NCI-H146 treated with DMSO at 0.1 percent for 48 hours (cell line): ENCODE measurements at regions not wholly inside any gene's neighbourhood (a gene's known extent, or its start where the extent isn't known, plus 50 kb on each side); places are given as distances from the start of the nearest gene placed in this dataset.
A peak's percentile ranks its signal among the peaks of the same experiment; 100 is the strongest.

Experiments used
- DNase-seq: peaks from one replicate; lab custom pipeline; 2025; ENCODE audit not compliant: unreplicated experiment; lab: John Stamatoyannopoulos, UW

DNA sequence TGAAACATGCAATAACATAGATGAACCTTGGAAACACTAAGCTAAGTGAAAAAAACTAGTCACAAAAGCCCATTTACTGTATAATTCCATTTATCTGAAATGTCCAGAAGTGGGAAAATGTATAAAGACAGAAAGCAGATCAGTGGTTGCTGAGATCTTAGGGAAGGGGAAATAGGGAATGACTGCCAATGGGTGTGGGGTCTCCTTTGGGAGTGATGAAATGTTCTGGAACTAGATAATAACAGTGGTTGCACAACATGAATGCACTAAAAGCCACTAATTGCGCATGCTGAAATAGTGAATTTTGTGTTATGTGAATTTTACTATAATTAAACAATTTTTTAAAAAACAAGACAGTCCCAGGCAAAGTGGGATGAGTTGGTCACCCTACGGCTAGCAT lies 472.8 kb downstream of the CCDC171 start:
- no peak for DNase-seq

DNA sequence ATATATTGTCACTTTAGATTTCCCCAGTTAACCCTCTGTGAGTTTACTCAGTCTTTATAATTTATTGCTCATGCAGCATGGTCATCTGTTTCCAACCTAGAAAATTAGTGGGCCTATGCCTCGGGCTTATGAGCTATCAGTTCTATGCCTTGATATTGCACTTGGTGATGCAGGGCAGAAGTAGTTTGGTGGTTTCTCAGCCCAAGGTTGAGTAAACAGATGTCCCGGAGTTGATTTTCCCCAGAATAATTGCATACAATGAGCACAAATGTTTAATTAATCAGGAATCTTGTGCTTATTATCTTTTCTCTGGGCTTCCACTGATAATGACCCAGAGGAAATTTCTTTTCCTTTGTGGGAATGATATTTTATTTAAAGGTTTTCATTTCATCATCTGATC lies 474.0 kb downstream of the CCDC171 start:
- no peak for DNase-seq

DNA sequence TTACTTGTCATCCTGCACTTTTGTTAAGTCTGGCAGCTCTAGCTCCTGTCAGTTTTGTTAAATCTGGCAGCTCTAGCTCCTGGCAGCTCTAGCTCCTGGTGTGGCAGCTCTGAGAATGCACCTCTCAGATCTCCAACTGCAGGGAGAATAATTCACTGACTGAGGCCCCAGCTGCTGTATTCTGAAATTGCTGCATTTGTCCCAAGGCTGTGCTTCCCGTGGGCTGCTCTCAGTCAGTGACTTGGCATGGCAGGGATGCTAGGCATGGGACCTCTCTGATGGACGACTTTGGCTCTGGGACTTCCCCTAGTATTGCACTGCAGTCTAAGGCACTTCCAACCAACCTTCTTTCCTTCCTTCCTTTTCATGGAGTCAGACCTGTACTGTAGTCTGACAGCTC lies 475.7 kb downstream of the CCDC171 start:
- DNase-seq = no peak

DNA sequence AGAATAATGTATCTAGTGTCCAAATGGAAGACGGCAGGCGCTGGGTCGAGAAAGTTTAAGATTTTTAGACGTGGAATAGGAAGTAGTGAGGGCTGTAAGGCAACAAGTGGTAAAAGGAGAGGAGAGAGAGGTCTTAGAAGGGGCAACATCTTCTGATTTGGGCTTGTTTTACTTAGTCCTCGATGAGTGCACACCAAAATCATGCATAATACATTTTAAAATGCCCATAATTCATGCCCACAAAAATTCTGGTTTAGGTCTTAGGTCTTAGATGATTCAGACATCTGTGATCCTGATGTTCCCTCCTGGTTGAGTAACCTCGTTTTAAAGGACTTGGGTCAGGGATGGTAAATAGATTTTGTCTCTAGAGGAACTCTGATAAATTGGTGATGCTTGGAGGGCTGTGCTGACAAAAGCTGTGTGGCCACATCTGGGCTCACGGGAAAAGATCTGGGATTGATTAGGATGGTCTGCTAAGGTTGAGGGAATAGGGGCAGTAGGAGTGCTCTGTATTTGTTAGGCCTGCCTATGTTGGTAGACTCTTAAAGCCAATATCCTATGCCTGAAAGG lies 476.3 kb downstream of the CCDC171 start:
- DNase-seq = no peak

DNA sequence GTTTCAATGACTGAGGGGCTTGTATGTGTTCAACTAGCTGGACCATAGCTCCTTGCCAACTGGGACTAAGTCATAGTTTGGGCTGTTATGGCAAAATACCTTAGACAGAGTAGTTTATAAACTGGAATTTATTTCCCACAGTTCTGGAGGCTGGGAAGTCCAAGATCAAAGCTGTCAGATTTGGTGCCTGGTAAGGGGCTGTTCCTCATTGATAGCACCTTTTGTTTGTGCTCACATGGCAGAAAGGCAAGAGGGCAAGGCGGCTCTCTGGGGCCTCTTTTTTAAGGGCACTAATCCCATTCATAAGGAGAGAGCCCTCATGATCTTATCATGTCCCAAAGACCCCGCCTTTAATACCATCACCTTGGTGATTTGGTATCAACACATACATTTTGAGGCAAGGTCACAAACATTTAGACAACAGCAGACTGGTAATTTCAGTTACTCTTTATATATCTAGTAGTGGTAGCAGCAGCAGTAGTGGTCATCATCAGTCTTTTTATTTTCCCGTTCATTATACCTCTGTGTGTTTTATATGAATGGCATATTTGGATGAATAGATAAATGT lies 477.0 kb downstream of the CCDC171 start:
- DNase-seq = no peak

DNA sequence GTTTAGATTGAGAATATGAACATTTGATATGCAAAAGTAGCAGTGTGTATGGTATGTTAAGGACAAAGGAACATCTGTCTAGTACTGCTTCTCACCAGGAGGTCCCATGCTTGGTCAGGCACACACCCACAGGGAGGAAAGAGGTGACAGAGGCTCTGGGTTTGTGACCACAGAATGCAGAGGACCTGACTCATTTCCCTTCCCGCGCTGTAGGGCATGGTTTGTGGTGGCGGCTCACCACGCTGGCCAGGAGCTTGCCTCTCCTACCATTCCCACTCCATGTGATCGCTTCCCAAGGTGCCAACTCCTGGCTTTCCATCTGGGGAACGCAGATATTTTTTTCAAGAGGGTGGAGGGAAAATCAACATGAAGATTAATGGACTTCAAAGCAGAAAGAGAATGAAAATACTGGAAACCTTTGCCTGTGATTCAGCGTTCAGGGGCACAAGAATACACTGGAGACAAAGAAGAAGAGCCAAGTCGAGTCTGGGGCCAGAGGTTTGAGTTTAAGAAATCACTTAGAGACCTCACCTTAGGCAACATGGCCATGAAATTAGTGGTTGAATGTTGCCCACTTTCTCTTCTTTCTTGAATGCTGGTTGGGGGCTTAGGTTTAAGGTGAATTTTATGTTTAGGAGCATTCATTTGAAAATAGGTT lies 477.8 kb downstream of the CCDC171 start:
- no peak for DNase-seq

DNA sequence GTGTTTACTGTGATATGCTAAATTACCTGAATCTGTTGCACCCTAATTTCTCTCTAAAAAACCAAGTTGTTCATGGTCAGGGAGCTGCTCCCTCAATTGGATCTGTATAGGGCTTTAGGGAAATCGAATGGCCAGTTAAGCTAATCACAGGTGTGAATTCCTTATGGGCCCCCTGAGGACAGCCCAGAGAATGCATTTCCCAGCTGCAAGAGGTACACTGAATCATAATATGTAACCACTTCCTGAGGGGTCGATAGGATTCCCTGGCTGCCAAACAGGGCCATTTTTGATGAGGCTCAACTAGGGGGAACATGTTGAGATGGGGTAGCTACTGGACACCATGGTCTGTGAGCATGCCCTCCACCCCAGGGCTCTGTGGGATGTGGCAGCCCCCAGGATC lies 478.6 kb downstream of the CCDC171 start:
- DNase-seq = no peak

DNA sequence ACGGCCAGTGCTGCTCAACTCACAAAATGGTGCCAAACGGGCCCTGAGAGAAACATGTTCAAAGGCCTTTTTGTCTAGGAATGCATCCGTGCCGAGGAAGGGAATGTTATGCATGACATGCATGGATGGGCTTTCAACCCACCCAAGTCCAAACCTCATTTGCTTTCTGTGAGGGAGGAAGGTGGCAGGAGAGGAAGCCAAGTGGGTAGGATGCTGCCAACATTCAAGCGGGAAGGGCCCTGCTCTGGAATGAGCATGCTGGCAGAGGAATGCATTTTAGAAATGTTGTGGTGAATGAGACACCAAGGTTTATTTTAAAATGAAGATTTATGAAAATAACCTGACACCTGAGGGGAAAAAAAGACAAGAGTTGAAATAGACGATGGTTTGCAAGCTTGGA lies 479.1 kb downstream of the CCDC171 start:
- DNase-seq = no peak

DNA sequence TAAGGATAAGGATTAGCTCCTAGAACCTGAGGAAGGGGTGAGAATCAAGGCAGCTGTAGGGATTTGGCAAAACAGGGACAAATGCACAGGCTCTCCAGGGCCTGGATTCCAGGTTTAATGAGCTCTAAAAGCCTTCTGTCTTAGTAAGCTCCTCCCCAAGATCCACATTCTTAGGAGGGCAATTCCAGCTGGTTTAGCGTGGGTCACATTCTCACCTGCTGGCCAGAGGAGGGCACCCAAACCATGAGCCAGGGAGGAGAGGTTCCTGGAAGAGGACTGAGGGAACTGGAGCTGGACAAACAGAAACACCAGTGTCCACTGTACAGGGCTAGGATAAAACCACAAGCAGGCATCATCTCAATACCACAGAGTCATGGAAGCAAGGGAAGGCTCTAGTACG lies 480.0 kb downstream of the CCDC171 start:
- no peak for DNase-seq

DNA sequence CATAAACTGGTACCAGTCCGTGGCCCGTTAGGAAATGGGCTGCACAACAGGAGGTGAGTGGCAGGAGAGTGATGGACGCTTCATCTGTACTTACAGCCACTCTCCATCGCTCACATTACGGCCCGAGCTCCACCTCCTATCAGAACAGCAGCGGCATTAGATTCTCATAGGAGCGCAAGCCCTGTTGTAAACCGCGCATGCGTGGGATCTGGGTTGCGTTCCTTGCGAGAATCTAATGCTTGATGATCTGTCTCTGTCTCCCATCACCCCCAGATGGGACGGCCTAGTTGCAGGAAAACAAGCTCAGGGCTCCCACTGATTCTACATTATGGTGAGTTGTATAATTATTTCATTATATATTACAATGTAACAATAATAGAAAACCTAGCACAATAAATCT lies 480.4 kb downstream of the CCDC171 start:
- DNase-seq = no peak

DNA sequence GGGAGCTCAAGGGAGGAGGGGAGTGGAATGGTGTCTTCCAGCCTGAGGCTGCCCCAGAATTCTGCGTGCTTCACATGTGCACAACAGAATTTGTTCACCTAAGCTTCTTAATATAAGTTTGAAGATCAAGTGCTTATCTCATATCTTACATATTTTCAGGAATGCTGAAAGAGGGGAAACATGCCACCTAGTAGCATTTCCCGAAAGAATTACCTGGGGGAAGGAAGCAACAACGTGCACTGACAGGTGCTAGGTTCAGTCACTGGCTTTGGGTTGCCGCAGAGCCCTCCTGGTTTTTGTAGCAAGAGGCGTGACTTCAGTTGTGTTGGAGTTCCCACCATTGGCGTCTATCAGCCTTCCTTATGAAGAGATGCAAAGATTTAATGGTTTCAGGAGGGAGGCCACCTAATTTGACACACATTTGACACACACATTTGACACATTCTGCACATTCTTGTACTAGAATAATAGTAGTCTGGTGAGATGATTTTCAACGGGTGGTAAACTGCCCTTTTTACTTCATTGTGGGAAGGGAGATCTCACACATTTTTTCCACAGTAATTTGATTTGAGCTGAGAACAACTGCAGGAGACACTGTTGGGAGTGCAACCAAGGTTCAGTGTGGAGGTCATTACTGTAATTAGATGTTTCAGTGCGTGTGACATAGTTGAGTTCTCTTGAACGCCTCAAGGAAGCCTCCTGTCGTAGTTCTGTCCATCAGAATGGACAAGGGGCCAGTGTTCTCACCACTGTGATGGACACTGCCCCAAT lies 481.3 kb downstream of the CCDC171 start:
- DNase-seq = no peak

DNA sequence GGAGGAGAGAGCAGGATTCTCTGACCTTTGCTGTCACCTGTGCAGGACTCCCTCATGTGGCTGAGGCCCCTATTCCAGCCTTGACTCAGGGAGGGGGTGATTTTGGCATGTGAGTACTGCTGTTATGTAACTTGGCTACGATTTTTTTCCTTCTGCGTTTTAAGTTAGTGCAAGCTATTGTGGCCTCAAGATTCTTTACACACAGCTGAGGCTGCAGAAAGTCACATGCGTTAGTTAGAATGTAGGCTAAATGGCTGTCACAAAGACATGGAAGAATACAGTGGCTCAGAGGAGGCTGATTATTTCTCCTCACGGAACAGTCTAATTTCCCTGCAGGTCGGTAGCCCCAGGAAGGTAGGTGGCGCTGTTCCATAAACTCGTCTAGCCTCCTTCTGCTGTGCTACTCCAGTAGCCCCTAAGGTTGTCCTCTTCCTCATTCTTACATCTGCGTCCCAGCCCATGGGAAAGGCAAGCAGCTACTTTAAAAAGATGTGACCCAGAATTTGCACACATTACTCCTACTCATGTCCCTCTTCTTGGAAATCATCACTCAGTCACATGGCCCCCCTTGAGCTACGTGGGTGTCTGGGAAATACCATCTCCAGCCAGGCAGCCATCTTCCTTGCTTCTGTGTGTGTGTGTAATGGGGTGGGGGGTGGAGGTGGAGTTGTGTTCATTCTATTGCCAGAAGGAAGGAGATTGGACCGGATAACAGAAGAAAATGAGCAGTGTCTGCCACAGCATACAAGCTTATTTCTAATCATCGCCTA lies 486.6 kb downstream of the CCDC171 start:
- peak; percentile 50 for DNase-seq

DNA sequence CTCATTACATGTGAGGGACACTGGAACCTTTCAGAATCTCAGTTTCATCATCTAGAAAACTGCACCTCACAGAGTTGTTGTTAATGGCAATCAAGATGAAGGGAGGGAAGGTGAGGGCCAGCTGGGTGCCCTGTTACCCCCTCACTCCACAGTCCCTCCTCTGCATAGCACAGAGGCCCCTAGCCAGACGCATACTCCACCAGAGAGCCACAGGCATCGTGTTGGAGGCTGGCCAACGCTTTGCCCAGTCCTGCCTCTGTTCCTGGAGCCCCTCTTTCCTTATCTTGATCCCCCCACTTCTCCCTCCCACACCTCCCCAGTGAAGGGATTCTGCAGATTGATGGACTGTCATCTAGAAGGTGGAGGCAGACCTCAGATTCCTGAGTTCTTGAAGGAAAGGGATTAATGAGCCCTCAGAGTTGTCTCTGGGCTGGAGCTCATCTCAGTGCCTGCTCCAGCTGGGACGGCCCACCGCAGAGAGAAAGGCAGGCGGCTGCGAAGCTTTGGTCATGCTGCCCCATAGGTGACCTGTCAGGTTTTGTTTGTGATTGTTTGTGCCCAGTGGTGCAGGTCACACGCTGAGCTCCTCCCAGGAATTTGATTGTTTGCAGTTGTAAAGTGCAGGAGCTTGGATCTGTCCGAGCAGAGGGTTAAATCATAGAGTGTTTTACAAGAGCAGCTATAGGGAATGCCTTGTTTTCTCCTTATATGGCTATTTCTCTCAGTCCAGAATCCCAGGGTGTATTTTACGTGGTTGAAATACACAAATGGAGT lies 487.3 kb downstream of the CCDC171 start:
- DNase-seq = peak; percentile 25

DNA sequence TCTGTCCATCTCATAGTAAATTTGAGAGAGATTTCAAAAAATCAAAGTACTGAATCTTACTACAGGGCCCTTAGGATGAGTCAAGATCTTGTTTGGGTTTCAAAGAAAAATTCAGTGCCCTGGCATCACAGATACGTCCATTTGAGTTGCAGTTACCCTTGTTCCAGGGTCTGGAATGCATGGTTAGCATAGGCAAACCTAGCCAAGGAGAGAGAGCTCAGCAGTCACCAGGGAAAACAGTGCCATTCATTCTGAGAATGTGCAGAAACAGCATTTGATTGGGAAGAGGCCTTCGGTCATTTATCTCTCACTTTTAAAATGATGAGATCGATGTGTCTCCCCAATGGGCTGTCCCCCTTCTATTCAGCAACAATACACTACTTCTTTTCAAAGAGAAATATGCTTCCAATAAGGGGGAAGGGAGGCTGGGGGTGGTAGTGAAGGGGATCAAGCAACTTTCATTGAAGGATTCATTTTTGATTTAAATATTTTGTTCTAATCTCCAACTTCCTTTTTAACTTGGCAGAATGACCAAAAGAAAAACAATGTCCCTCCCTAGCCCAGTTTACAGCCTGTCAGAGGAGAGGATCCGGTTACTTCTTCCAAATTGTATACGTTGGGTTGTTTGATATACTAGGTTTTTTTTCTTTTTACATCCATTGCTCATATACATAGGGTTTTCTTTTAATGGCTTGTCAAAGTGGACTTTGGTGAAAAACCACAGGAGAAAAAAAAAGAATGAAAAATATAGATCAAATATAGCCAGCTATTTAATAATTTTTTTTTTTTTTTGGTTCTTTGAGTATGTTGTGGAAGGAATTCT lies 491.1 kb downstream of the CCDC171 start:
- no peak for DNase-seq

DNA sequence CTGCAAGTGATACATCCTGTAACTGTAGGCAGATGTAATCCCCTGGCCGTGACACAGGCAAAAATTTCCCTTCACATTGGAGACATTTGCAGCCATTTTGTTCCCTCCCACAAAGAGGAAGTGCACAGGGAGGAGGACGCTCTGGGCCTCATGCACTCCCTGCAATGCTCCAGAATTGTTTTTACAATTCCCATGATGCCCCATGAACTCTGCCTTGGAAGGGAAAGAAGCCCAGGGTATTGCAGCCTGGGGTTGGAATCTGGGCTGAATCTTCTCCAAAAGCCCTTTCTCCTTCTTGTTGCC lies 491.7 kb downstream of the CCDC171 start:
- DNase-seq = no peak

DNA sequence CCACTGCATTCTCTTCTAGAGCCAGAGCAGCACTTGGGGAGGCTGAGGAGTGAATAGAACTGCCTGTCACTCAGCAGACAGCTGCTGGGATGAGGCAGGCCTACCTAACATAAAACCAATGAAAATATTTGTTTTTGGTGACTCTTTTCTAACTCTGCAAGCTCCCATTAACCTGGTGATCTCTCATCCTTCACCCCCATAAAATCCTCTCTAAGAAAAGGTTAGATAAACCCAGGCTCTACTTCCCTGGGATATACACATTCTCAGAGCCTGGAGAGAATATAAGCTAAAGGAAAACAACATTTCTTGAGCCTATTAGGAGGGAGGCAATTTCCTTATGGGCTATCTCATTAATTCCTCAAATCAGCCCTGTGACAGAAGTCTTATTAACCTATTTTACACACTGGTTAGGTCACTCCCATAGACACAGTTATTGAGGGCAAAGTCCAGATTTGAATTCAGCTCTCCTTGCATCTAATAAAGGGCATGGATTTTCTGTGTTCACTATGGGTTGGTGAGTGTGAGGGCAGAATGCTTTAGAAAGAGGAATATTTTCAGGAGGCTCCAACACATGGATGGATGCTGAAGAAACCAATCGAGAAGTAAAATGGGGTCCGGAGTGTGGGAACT lies 492.9 kb downstream of the CCDC171 start:
- no peak for DNase-seq

DNA sequence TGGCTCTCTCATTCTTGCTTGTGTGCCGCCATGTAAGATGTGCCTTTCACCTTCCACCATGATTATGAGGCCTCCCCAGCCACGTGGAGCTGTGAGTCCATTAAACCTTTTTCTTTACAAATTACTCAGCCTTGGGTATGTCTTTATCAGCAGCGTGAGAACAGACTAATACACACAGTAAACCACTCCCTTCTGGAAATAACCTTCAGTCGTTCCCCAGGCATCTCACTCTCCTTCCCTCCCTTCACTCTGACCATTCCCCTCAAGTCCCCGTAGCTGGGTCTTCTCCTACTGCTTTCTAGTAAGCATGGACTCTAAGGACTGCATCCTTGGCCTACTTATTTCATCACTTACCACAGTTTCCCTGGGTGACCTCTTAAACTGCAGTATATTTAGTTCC lies 493.9 kb downstream of the CCDC171 start:
- DNase-seq = no peak

DNA sequence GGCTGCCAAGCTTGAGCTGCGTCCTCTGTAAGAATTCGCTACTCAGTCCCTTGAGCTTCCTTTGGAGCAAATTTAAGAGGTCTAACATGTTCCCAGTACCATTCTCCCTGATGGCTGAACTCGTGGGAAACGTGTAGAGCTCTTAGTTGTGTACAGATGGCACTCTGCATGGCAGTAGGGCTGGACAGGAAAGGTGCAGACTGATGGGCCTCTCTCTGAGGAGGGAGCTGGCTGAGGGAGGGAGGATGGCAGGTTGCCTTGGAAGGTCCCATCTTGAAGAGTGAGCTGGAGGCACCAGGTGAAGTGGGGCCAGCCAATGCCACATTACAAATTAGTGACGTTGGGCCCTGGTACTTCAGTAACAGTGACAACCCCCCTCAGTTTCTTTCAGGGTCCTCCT lies 495.3 kb downstream of the CCDC171 start:
- DNase-seq = no peak

DNA sequence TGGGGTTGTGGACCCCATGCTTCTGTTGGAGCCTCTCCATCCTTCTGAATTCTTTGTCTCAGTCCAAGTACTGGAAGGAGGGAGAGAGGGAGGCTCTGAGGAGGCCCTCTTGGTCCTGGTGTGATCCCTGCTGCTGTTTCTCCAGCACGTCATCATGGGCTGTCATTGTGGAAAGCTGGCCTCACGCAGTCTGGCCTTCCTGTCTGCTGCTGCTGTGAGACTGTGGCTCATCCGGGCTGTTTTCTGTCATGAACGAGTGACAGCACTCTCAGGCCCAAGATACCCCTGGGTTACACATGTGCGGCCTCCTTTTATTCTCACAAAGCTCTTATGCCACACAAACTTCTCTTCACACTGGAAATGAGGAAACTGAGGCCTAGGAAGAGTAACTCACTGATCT lies 499.3 kb downstream of the CCDC171 start:
- no peak for DNase-seq
